Body of pancreas (tissue), 4 donors: ENCODE measurements at regions not wholly inside any gene's neighbourhood (a gene's known extent, or its start where the extent isn't known, plus 50 kb on each side); places are given as distances from the start of the nearest gene placed in this dataset.

Experiments
- ATAC-seq: fragments of 150-250 bp; one replicate; pipeline ENCODE4 v1.9.1; 2016
- DNase-seq, 4 donors: peaks; one replicate each; pipeline ENCODE4 v3.0.0-alpha.2; 2019
- H3K27ac ChIP-seq, 4 donors: fragments of 200-600 bp; sonication (generic); 1 replicate in 3 of 4; 2 replicates in 1 of 4; pipeline versions ENCODE4 v1.5.1 to v1.6.1; 2016 to 2019; ENCODE audit warnings: mild to moderate bottlenecking in 1 of 4, mixed read lengths in 1 of 4, moderate library complexity in 1 of 4
- H3K27me3 ChIP-seq, 2 donors: fragments of 200-600 bp; sonication (generic); one replicate each; pipeline ENCODE4 v1.6.0; 2016; ENCODE audit warnings: mild to moderate bottlenecking in 1 of 2
- H3K36me3 ChIP-seq, 2 donors: fragments of 200-600 bp; sonication (generic); replicated peaks in 1 of 2; 2 replicates each; pipeline ENCODE4 v1.5.1; 2016; ENCODE audit warnings: low read depth in 2 of 2; ENCODE audit not compliant: insufficient read depth in 1 of 2
- H3K4me1 ChIP-seq: fragments of 200-600 bp; sonication (generic); one replicate; pipeline ENCODE4 v1.6.0; 2016
- H3K4me3 ChIP-seq, 2 donors: fragments of 200-600 bp; sonication (generic); 1 replicate in 1 of 2; 2 replicates in 1 of 2; pipeline ENCODE4 v1.5.1; 2016 to 2019
- H3K9me3 ChIP-seq, 3 donors: fragments of 200-600 bp; sonication (generic); 1 replicate in 2 of 3; 2 replicates in 1 of 3; pipeline ENCODE4 v1.5.1; 2016
- POLR2A ChIP-seq, 3 donors: fragments of 450-650 bp; IDR thresholded peaks; one replicate each; pipeline ENCODE4 v1.6.1; 2016; ENCODE audit warnings: antibody characterized with exemption in 3 of 3, mild to moderate bottlenecking in 2 of 3
- WGBS, 2 donors: methylation state at CpG; one replicate each; pipeline ENCODE4 v1.1.5; 2017; 5-methylcytosine and 5-hydroxymethylcytosine counted together
- intact Hi-C: fragments of 100-400 bp; cut with DNase I; formaldehyde crosslinking; loops from one replicate; pipeline ENCODE4 v1.15.1; 2023
- TF ChIP-seq, protein P1 (sequence below), 7 experiments: fragments of 450-650 bp in 4 of 7; fragments of 200-600 bp in 3 of 7; sonication (generic) in 3 of 7; IDR thresholded peaks; one replicate each; pipeline ENCODE4 v1.5.1; 2016 to 2019; ENCODE audit warnings: antibody characterized with exemption in 7 of 7

DNA sequence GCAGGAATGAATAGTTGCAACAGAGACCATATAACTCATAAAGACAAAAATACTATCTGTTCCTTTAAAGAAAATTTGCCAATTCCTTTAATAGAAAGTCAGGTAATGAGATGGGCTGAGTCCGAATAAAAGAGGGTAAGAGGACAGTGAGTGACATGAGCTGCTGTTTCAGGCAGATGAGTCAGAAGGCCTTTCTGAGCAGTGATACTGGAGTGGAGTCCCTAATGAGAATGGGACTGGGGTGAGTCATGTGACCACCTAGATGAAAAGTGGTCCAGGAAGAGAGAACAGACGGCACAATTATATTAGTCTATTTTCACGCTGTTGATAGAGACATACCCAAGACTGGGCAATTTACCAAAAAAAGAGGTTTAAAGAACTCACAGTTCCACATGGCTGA is 393.7 kb downstream of the BCL11B start:
- DNase-seq (no peak), ATAC-seq (no peak)
- Histone ChIP-seq H3K27me3 (no peaks in the 10 kb centered on the region), H3K36me3 (no peaks in the 10 kb centered on the region), H3K27ac (no peak overlapping the region), H3K4me3 (no peak overlapping the region), H3K9me3 (no peaks in the 10 kb centered on the region), H3K4me1 (no peaks in the 10 kb centered on the region)
- TF ChIP-seq, protein P1, sequence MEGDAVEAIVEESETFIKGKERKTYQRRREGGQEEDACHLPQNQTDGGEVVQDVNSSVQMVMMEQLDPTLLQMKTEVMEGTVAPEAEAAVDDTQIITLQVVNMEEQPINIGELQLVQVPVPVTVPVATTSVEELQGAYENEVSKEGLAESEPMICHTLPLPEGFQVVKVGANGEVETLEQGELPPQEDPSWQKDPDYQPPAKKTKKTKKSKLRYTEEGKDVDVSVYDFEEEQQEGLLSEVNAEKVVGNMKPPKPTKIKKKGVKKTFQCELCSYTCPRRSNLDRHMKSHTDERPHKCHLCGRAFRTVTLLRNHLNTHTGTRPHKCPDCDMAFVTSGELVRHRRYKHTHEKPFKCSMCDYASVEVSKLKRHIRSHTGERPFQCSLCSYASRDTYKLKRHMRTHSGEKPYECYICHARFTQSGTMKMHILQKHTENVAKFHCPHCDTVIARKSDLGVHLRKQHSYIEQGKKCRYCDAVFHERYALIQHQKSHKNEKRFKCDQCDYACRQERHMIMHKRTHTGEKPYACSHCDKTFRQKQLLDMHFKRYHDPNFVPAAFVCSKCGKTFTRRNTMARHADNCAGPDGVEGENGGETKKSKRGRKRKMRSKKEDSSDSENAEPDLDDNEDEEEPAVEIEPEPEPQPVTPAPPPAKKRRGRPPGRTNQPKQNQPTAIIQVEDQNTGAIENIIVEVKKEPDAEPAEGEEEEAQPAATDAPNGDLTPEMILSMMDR (IDR thresholded peaks at IDR 0.05), result no peak
- TF ChIP-seq POLR2A (IDR thresholded peaks at IDR 0.05), result no peak
- intact Hi-C loops, result no loop called here
- 76 to 84% methylated on average over 3 of the region's 3 CpGs for WGBS, 2 donors

DNA sequence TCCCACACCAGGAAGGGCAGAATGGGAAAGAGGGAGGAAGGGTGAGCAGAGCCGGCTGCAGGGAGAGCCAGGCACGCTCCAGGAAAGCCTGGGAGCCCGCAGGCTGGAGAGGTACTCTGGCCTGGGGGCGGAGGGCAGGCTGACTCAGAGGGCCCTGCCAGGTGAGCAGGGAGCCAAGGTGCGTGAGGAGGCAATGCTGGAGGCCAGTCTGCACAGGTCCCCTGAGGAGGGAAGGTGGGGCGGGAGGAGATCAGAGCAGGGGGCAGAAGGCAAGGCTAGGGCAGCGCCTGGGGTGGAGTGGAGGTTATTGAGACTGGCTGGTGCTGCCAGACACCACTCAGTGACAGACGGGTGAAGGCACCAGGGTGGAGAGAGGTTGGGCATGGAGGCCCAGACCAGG is 385.0 kb downstream of the BCL11B start:
- H3K36me3 ChIP-seq, result no peaks in the 10 kb centered on the region
- peaks cover 4% of the 10 kb centered on the region for H3K4me1 ChIP-seq
- H3K27me3 ChIP-seq, result no peaks in the 10 kb centered on the region
- intact Hi-C loops, result no loop called here
- WGBS, 2 donors, result 86 to 93% methylated on average over 8 of the region's 8 CpGs
- TF ChIP-seq POLR2A (IDR thresholded peaks at IDR 0.05), result no peak
- TF ChIP-seq, protein P1 (IDR thresholded peaks at IDR 0.05), result no peak
- H3K27ac ChIP-seq, result no peak overlapping the region
- H3K4me3 ChIP-seq, result no peak overlapping the region
- H3K9me3 ChIP-seq, result no peaks in the 10 kb centered on the region
- DNase-seq, result no peak
- no peak for ATAC-seq

DNA sequence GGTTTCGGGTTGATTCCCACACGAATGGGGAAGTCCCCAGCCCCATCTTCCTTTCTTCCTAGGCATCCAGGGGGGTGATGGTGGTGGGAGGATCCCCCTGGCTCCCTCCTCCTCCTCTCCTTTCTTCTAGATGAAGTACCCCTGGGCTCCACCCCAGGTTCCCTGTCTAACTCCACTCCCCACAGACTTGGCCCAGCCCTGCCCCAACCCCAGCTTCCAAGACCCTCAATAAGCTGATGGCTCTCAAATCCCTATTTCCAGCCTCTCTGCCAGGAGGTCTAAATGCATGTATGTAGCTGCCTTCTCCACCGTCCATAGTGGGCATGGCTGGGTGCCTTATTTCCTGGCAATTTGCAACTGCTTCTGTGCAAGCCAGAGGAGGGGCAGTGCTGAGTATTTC is 383.7 kb downstream of the BCL11B start:
- Histone ChIP-seq H3K4me3 (no peak overlapping the region), H3K36me3 (no peaks in the 10 kb centered on the region), H3K4me1 (peaks cover 4% of the 10 kb centered on the region), H3K9me3 (no peaks in the 10 kb centered on the region), H3K27me3 (no peaks in the 10 kb centered on the region), H3K27ac (no peak overlapping the region)
- TF ChIP-seq, protein P1 (IDR thresholded peaks at IDR 0.05), result no peak
- TF ChIP-seq POLR2A (IDR thresholded peaks at IDR 0.05), result no peak
- DNase-seq (no peak), ATAC-seq (no peak)
- intact Hi-C loops, result no loop called here
- WGBS, 2 donors, result 75 to 90% methylated on average over 2 to 3 of the region's 3 CpGs

DNA sequence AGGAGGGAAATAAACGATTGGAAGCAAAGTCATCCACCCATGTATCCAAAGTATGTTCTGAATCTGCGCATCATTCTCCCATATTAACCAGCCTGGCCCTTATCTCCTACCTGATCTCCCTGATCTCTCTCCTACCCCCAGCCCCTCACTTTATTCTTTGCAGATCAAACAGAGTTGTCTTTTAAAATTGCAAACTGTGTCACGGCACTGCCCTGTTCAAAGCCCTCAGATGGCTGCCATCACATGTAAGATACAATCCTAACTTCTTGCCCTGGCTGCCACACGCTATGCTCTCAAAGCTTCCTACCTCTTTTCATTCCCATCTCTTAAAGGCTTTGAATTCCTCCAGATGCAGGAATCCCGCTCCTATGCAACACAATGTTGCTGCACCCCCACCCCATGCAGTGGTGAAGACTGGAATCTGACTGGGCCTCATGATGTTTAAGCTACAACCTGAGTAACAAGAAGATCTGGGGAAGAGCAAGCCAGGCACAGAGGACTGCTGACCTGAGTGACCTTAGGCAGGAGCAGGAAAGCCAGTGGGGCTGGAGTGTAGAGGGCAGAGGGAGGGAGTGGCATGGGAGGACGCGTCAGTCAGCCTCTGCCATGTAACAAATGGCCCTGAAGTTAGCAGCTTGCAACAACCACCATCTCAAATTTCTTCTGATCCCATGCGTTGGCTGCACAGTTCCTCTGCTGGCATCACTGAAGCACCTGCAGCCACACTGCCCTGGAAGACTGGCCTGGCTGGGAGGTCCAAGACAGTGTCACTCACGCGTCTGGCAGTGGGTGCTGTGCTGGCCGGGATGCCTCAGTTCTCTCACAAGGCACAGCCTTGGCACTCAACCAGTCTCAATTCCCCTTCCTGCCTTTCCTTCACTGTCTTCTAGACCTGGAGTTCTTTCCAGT is 382.8 kb downstream of the BCL11B start:
- no peak overlapping the region for H3K4me3 ChIP-seq
- 90 to 94% methylated on average over 8 to 11 of the region's 11 CpGs for WGBS, 2 donors
- H3K27ac ChIP-seq, result no peak overlapping the region
- no peak for TF ChIP-seq POLR2A (IDR thresholded peaks at IDR 0.05)
- TF ChIP-seq, protein P1 (IDR thresholded peaks at IDR 0.05), result no peak
- DNase-seq (no peak), ATAC-seq (no peak)
- H3K36me3 ChIP-seq, result no peaks in the 10 kb centered on the region
- H3K9me3 ChIP-seq, result no peaks in the 10 kb centered on the region
- H3K4me1 ChIP-seq, result peaks cover 4% of the 10 kb centered on the region
- intact Hi-C loops, result no loop called here
- no peaks in the 10 kb centered on the region for H3K27me3 ChIP-seq

DNA sequence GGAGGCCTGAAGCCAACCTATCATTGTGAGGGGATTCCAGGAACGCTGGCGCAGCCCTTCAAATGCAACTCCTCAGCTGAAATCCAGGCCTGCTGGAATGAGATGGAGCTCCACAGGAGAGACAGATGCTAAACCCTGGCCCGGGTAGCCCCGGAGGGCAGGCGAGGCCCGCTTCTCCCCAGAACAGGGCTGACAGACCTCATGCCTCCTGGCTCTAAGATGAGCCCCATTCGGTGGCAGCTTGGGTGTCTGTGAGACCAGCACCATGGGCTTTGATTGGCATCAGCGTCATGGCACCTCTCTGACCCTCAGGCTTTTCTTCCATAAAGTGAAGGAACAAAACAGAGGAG is 382.2 kb downstream of the BCL11B start:
- whole genome bisulfite sequencing, 2 donors, result 90 to 92% methylated on average over 6 to 8 of the region's 8 CpGs
- H3K36me3 ChIP-seq, result no peaks in the 10 kb centered on the region
- H3K9me3 ChIP-seq, result no peaks in the 10 kb centered on the region
- H3K4me1 ChIP-seq, result peaks cover 4% of the 10 kb centered on the region
- no peak overlapping the region for H3K27ac ChIP-seq
- H3K4me3 ChIP-seq, result no peak overlapping the region
- intact Hi-C loops, result no loop called here
- TF ChIP-seq POLR2A (IDR thresholded peaks at IDR 0.05), result no peak
- TF ChIP-seq, protein P1 (IDR thresholded peaks at IDR 0.05), result no peak
- H3K27me3 ChIP-seq, result no peaks in the 10 kb centered on the region
- DNase-seq (no peak), ATAC-seq (no peak)
